ENCODE measurements at regions not wholly inside any gene's neighbourhood (a gene's known extent, or its start where the extent isn't known, plus 50 kb on each side); places are given as distances from the start of the nearest gene placed in this dataset.
"Not testable (repeated sequence)": the region's sequence is repeated elsewhere in the genome, so short reads cannot be mapped to it uniquely, and the experiment has no call there.

DNA sequence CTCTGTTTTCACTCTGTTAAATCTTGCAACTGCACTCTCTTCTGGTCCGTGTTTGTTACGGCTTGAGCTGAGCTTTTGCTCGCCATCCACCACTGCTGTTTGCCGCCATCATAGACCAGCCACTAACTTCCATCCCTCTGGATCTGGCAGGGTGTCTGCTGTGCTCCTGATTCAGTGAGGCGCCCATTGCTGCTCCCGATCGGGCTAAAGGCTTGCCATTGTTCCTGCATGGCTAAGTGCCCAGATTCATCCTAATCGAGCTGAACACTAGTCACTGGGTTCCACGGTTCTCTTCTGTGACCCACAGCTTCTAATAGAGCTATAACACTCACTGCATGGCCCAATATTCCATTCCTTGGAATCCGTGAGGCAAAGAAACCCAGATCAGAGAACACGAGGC, 218.5 kb downstream of the RHOU start:
- TF ChIP-seq, protein P1, sequence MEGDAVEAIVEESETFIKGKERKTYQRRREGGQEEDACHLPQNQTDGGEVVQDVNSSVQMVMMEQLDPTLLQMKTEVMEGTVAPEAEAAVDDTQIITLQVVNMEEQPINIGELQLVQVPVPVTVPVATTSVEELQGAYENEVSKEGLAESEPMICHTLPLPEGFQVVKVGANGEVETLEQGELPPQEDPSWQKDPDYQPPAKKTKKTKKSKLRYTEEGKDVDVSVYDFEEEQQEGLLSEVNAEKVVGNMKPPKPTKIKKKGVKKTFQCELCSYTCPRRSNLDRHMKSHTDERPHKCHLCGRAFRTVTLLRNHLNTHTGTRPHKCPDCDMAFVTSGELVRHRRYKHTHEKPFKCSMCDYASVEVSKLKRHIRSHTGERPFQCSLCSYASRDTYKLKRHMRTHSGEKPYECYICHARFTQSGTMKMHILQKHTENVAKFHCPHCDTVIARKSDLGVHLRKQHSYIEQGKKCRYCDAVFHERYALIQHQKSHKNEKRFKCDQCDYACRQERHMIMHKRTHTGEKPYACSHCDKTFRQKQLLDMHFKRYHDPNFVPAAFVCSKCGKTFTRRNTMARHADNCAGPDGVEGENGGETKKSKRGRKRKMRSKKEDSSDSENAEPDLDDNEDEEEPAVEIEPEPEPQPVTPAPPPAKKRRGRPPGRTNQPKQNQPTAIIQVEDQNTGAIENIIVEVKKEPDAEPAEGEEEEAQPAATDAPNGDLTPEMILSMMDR (IDR thresholded peaks at IDR 0.05): not testable (repeated sequence)
- not testable (repeated sequence) for TF ChIP-seq POLR2A (IDR thresholded peaks at IDR 0.05)
